GM12878 (cell line): ENCODE measurements at regions not wholly inside any gene's neighbourhood (a gene's known extent, or its start where the extent isn't known, plus 50 kb on each side); places are given as distances from the start of the nearest gene placed in this dataset.

Experiments
- ATAC-seq: fragments of 200-7000 bp; cut with Tn5 transposase; 3 replicates; pipeline ENCODE4 v1.9.1; 2020; ENCODE audit warnings: mild to moderate bottlenecking, moderate library complexity
- BruUV-seq: library from RNA; stranded (reverse); fragments of 400-500 nt; replicated peaks from 2 replicates; lab custom pipeline; 2021; lab: Mats Ljungman, UMichigan
- CTCF ChIA-PET: fragments of 300-600 bp; sonication (Branson Sonifier 250); formaldehyde crosslinking; extraction: SDS; loops from one replicate; lab custom pipeline; 2021; ENCODE audit warnings: inconsistent platforms; lab: Yijun Ruan, JAX
- POLR2A ChIA-PET: fragments of 350-600 bp; formaldehyde crosslinking; extraction: SDS; loops from one replicate; lab custom pipeline; 2021; ENCODE audit warnings: inconsistent platforms; lab: Charles Lee
- RAD21 ChIA-PET: fragments of 300-600 bp; sonication (Branson Sonifier 250); formaldehyde crosslinking; loops from one replicate; lab custom pipeline; 2023; ENCODE audit warnings: antibody characterized with exemption; ENCODE audit not compliant: unreplicated experiment; lab: Charles Lee
- SMC1A ChIA-PET: fragments of 300-600 bp; sonication (Branson Sonifier 250); formaldehyde crosslinking; loops from one replicate; lab custom pipeline; 2023; ENCODE audit not compliant: unreplicated experiment, uncharacterized antibody; lab: Charles Lee
- DNase-seq: peaks from one replicate; pipeline ENCODE4 v3.0.0-alpha.2; 2011; ENCODE audit warnings: low read depth, low spot score
- FAIRE-seq: peaks from 3 replicates; lab custom pipeline; 2011; peaks lifted over from hg19 to GRCh38; lab: Jason Lieb, UNC
- H2AFZ ChIP-seq: 2 replicates; pipeline ENCODE4 v1.6.0; 2011; ENCODE audit warnings: low read depth, low read length, control low read depth; ENCODE audit not compliant: control insufficient read depth
- H3K27ac ChIP-seq: 2 replicates; pipeline ENCODE4 v1.5.1; 2011; ENCODE audit warnings: control low read depth; ENCODE audit not compliant: control insufficient read depth, insufficient read depth
- H3K27me3 ChIP-seq, 2 experiments: replicated peaks in 1 of 2; 2 replicates each; pipeline versions ENCODE4 v1.6.0 to v1.6.1; 2011; ENCODE audit warnings: low read length in 1 of 2; ENCODE audit not compliant: control insufficient read depth in 2 of 2, insufficient read depth in 2 of 2
- H3K36me3 ChIP-seq, 2 experiments: 2 replicates each; pipeline ENCODE4 v1.5.1; 2011; ENCODE audit warnings: low read length in 1 of 2; ENCODE audit not compliant: control insufficient read depth in 2 of 2, insufficient read depth in 2 of 2
- H3K4me1 ChIP-seq: 2 replicates; pipeline ENCODE4 v1.6.1; 2011; ENCODE audit warnings: mild to moderate bottlenecking, low read length, moderate library complexity, mixed read lengths; ENCODE audit not compliant: control insufficient read depth, insufficient read depth
- H3K4me2 ChIP-seq: 2 replicates; pipeline ENCODE4 v1.6.0; 2011; ENCODE audit warnings: control low read depth; ENCODE audit not compliant: control insufficient read depth, insufficient read depth
- H3K4me3 ChIP-seq: fragments of 200-600 bp; sonication (generic); 2 replicates; pipeline ENCODE4 v1.5.1; 2016
- H3K79me2 ChIP-seq: 2 replicates; pipeline ENCODE4 v1.6.0; 2011; ENCODE audit warnings: low read length; ENCODE audit not compliant: control insufficient read depth, insufficient read depth
- H3K9ac ChIP-seq: 2 replicates; pipeline ENCODE4 v1.8.0; 2011; ENCODE audit warnings: low read length, control low read depth, mixed read lengths; ENCODE audit not compliant: control insufficient read depth, insufficient read depth
- H3K9me3 ChIP-seq: replicated peaks from 3 replicates; pipeline ENCODE4 v1.5.1; 2011; ENCODE audit warnings: mild to moderate bottlenecking, low read length; ENCODE audit not compliant: control insufficient read depth, insufficient read depth
- H4K20me1 ChIP-seq: 2 replicates; pipeline ENCODE4 v1.6.0; 2011; ENCODE audit not compliant: control insufficient read depth, insufficient read depth
- CHD2 ChIP-seq: IDR thresholded peaks from 2 replicates; pipeline ENCODE4 v1.6.1; 2011; ENCODE audit warnings: low read depth, low read length, improper control_type of control experiment, borderline replicate concordance
- GABPA ChIP-seq: IDR thresholded peaks from 2 replicates; pipeline ENCODE4 v1.6.1; 2014; ENCODE audit warnings: antibody characterized with exemption, low read depth, mild to moderate bottlenecking, inconsistent platforms
- LARP7 ChIP-seq: fragments of 450-650 bp; IDR thresholded peaks from 2 replicates; pipeline ENCODE4 v1.6.1; 2017; ENCODE audit warnings: mild to moderate bottlenecking
- MXI1 ChIP-seq: fragments of 150-350 bp; IDR thresholded peaks from 2 replicates; pipeline ENCODE4 v1.6.1; 2011; ENCODE audit warnings: low read depth, mild to moderate bottlenecking, inconsistent platforms, low read length, improper control_type of control experiment
- NBN ChIP-seq: fragments of 450-650 bp; IDR thresholded peaks from 2 replicates; pipeline ENCODE4 v1.6.1; 2016
- NFIC ChIP-seq: IDR thresholded peaks from 2 replicates; pipeline ENCODE4 v1.6.1; 2012; ENCODE audit warnings: low read depth, mild to moderate bottlenecking, inconsistent platforms, low read length, moderate library complexity
- RBBP5 ChIP-seq: fragments of 200-600 bp; sonication (generic); conservative IDR thresholded peaks from 2 replicates; pipeline ENCODE4 v1.6.1; 2016
- ZNF24 ChIP-seq: fragments of 450-650 bp; IDR thresholded peaks from 2 replicates; pipeline ENCODE4 v1.6.1; 2017; ENCODE audit warnings: antibody characterized with exemption, mild to moderate bottlenecking
- ZNF384 ChIP-seq: IDR thresholded peaks from 2 replicates; pipeline ENCODE4 v1.6.1; 2012; ENCODE audit warnings: low read depth, mild to moderate bottlenecking, low read length, improper control_type of control experiment, borderline replicate concordance
- whole genome bisulfite sequencing: methylation state at CpG from one replicate; pipeline ENCODE4 v1.1.6; 2016; ENCODE audit warnings: low lambda C conversion rate; ENCODE audit not compliant: insufficient replicate concordance, insufficient coverage; ENCODE audit errors: missing lambda C conversion rate; 5-methylcytosine and 5-hydroxymethylcytosine counted together
- in situ Hi-C: fragments of 300-500 bp; cut with MboI; formaldehyde crosslinking; loops from 9 replicates; pipeline ENCODE4 v1.14.3; 2018; ENCODE audit warnings: mixed read lengths
- intact Hi-C: fragments of 100-400 bp; cut with micrococcal nuclease; formaldehyde crosslinking; loops from one replicate; pipeline ENCODE4 v1.14.2; 2022; ENCODE audit not compliant: unreplicated experiment
- TF ChIP-seq, protein P1 (sequence below): IDR thresholded peaks from 2 replicates; pipeline ENCODE4 v1.6.1; 2011; ENCODE audit warnings: borderline replicate concordance, low read depth, mild to moderate bottlenecking, moderate library complexity, low read length; ENCODE audit not compliant: insufficient read depth, poor library complexity, severe bottlenecking
- TF ChIP-seq, protein P2 (sequence below): IDR thresholded peaks from 2 replicates; pipeline ENCODE4 v1.6.1; 2012; ENCODE audit warnings: low read depth, low read length, improper control_type of control experiment
- TF ChIP-seq, protein P3 (sequence below): IDR thresholded peaks from 2 replicates; pipeline ENCODE4 v1.6.1; 2012; ENCODE audit warnings: improper control_type of control experiment, low read depth, low read length; ENCODE audit not compliant: insufficient replicate concordance
- TF ChIP-seq, protein P4 (sequence below): fragments of 450-650 bp; IDR thresholded peaks from 2 replicates; pipeline ENCODE4 v1.6.1; 2016; ENCODE audit warnings: mild to moderate bottlenecking

DNA sequence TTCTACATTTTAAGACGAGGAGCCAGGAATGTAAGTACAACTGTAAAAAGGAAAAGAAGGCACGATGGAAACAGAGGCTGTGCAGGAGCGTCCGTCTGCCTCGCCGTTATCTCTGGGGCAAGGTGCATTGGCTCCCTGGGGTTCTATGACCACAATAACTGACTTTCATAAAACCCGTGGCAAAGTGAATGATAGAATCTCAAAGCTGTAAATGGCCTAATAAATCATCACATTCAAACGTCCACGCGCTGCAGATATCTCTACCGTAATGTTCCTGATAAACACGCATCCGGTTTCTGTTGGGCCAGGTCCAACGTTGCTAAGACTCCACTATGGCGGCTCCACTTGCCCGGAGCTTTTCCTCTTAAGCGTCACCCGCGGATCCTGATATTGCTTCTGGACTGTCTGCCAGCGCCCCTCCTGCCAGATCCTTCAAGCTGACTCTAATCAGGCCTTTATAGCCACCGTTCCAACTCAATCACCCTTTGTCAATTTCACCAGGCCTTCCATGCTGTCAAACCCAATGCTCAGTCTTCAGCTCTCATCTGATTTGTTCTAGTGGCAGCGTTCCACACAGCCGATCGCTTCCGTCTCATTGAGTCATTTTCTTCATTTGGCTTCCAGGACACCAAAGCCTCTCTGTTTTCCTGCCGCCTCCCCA lies 265.6 kb upstream of the FOXK1 start:
- ATAC-seq: no peak
- no peak overlapping the region for H3K4me3 ChIP-seq
- 56% methylated on average over 26 of the region's 26 CpGs for WGBS
- DNase-seq: no peak
- ChIA-PET RAD21 (interaction anchor here (0.6 kb wide), 1 partner anchor 50 kb away, joined by 3 read pairs; no protein-coding TSS in a partner anchor), CTCF (no interaction called here), SMC1A (no interaction called here), POLR2A (no interaction called here)
- H3K9ac ChIP-seq: no peak overlapping the region
- no peaks in the 10 kb centered on the region for H3K79me2 ChIP-seq
- H3K27ac ChIP-seq: no peak overlapping the region
- H3K27me3 ChIP-seq: no peaks in the 10 kb centered on the region
- BruUV-seq: no TSS peak
- H3K36me3 ChIP-seq: no peaks in the 10 kb centered on the region
- H4K20me1 ChIP-seq: no peaks in the 10 kb centered on the region
- FAIRE-seq: no peak
- no peak overlapping the region for H2AFZ ChIP-seq
- H3K4me1 ChIP-seq: no peaks in the 10 kb centered on the region
- intact Hi-C loops: no loop called here
- in situ Hi-C loops: no loop called here
- no peak overlapping the region for H3K4me2 ChIP-seq
- H3K9me3 ChIP-seq: no peaks in the 10 kb centered on the region
- TF ChIP-seq RBBP5: no peak
- TF ChIP-seq, protein P1, sequence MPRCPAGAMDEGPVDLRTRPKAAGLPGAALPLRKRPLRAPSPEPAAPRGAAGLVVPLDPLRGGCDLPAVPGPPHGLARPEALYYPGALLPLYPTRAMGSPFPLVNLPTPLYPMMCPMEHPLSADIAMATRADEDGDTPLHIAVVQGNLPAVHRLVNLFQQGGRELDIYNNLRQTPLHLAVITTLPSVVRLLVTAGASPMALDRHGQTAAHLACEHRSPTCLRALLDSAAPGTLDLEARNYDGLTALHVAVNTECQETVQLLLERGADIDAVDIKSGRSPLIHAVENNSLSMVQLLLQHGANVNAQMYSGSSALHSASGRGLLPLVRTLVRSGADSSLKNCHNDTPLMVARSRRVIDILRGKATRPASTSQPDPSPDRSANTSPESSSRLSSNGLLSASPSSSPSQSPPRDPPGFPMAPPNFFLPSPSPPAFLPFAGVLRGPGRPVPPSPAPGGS: no peak
- TF ChIP-seq GABPA: no peak
- TF ChIP-seq MXI1: no peak
- no peak for TF ChIP-seq NFIC
- TF ChIP-seq NBN: no peak
- TF ChIP-seq CHD2: no peak
- TF ChIP-seq, protein P2, sequence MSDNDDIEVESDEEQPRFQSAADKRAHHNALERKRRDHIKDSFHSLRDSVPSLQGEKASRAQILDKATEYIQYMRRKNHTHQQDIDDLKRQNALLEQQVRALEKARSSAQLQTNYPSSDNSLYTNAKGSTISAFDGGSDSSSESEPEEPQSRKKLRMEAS: no peak
- TF ChIP-seq ZNF384: no peak
- no peak for TF ChIP-seq LARP7
- TF ChIP-seq, protein P3, sequence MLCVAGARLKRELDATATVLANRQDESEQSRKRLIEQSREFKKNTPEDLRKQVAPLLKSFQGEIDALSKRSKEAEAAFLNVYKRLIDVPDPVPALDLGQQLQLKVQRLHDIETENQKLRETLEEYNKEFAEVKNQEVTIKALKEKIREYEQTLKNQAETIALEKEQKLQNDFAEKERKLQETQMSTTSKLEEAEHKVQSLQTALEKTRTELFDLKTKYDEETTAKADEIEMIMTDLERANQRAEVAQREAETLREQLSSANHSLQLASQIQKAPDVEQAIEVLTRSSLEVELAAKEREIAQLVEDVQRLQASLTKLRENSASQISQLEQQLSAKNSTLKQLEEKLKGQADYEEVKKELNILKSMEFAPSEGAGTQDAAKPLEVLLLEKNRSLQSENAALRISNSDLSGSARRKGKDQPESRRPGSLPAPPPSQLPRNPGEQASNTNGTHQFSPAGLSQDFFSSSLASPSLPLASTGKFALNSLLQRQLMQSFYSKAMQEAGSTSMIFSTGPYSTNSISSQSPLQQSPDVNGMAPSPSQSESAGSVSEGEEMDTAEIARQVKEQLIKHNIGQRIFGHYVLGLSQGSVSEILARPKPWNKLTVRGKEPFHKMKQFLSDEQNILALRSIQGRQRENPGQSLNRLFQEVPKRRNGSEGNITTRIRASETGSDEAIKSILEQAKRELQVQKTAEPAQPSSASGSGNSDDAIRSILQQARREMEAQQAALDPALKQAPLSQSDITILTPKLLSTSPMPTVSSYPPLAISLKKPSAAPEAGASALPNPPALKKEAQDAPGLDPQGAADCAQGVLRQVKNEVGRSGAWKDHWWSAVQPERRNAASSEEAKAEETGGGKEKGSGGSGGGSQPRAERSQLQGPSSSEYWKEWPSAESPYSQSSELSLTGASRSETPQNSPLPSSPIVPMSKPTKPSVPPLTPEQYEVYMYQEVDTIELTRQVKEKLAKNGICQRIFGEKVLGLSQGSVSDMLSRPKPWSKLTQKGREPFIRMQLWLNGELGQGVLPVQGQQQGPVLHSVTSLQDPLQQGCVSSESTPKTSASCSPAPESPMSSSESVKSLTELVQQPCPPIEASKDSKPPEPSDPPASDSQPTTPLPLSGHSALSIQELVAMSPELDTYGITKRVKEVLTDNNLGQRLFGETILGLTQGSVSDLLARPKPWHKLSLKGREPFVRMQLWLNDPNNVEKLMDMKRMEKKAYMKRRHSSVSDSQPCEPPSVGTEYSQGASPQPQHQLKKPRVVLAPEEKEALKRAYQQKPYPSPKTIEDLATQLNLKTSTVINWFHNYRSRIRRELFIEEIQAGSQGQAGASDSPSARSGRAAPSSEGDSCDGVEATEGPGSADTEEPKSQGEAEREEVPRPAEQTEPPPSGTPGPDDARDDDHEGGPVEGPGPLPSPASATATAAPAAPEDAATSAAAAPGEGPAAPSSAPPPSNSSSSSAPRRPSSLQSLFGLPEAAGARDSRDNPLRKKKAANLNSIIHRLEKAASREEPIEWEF: no peak
- TF ChIP-seq, protein P4, sequence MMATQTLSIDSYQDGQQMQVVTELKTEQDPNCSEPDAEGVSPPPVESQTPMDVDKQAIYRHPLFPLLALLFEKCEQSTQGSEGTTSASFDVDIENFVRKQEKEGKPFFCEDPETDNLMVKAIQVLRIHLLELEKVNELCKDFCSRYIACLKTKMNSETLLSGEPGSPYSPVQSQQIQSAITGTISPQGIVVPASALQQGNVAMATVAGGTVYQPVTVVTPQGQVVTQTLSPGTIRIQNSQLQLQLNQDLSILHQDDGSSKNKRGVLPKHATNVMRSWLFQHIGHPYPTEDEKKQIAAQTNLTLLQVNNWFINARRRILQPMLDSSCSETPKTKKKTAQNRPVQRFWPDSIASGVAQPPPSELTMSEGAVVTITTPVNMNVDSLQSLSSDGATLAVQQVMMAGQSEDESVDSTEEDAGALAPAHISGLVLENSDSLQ: no peak
- TF ChIP-seq ZNF24: no peak
